GM21717 (cell line): ENCODE measurements at regions not wholly inside any gene's neighbourhood (a gene's known extent, or its start where the extent isn't known, plus 50 kb on each side); places are given as distances from the start of the nearest gene placed in this dataset.

Source experiments
- ATAC-seq: cut with Tn5 transposase; IDR thresholded peaks from one replicate; pipeline ENCODE4 v1.9.1; 2021; ENCODE audit warnings: mild to moderate bottlenecking, moderate library complexity; ENCODE audit not compliant: unreplicated experiment

GRCh38 chr7:131159961-131160361 lies 167.7 kb upstream of the MKLN1 start:
- no peak for ATAC-seq

DNA sequence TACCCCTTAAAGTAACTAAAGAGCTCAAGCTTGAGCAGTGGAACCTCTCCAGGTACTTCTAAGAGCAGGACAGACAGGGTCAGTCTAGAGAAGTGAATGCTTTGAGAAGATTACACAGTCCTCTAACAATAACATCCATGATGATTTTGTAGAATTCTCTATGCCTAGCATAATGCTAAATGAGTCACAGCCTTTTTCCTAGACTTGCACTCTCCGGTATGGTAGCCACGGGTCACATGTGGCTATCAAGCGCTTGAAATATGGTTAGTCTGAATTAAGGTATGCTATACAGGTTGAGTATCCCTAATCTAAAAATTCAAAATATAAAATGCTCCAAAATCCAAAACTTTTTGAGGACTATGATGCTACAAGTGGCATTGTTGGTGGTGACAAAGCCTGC lies 166.6 kb upstream of the MKLN1 start:
- ATAC-seq: no peak

- ATAC-seq: no peak
Measured at GRCh38 chr7:131164025-131164925, 163.4 kb upstream of the MKLN1 start.

GRCh38 chr7:131166066-131166465 lies 161.6 kb upstream of the MKLN1 start:
- no peak for ATAC-seq

DNA sequence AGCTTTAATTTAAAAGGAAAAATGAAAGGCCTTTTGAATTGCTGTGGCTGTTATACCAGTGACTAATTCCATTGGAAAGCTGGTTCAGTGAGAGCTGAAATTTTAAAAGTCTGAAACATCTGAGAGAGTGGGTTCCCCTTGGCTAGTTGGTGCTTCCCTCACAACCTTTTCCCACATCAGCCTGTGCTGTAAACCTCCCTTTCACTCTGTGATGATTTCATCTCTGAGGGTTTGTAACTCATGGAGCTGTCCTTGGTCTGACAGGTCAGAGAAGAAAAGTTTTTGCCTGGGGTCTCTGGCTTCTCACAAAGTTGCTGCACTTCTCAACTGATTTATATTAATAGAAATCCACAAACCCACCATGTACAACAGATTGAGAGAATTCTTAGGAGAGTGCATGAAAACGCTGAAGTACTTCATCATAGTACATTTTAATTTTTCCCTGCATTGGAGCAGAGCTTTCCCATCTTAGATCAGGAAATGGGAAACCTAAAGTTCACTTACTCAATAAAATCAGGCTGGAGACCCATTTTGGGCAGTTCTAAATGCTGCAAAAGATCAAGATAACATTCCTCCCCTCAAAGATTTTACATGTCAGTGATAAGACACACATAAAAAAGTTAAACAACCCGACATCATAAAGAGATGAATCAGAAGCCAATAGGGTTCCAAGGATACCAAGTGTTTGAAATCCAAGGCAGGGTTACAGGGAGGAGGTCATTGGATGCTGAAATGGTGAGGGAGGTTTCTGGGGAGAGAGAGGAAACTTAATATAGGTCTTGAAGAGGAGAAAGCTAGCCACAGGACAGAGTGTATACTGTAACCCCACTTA lies 157.0 kb upstream of the MKLN1 start:
- no peak for ATAC-seq

DNA sequence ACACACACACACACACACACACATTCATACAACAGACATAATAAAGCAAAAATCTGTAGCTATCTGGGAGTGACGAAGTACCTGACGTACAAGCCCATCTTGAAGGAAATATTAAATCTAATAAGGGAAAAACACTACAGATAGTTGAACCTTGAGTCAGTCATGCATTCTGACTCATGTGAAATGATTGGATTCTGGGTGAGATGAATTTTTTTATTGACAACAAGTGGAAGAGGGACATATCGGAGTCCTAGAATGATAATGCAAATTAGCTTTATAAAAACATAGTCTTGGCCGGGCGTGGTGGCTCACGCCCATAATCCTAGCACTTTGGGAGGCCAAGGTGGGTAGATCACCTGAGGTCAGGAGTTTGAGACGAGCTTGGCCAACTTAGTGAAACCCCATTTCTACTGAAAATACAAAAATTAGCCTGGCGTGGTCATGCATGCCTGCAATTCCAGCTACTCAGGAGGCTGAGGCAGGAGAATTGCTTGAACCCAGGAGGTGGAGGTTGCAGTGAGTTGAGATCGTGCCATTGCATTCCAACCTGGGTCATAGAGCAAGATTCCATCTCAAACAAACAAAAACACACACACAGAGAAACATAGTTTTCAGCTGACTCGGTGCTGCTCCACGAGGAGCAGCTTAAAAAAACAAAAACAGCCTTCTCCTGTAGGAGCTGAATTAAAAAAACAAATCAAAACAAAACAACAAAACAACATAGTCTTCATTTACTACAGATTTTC lies 154.4 kb upstream of the MKLN1 start:
- no peak for ATAC-seq

- no peak for ATAC-seq
Measured at GRCh38 chr7:131174391-131174790, 153.3 kb upstream of the MKLN1 start.

DNA sequence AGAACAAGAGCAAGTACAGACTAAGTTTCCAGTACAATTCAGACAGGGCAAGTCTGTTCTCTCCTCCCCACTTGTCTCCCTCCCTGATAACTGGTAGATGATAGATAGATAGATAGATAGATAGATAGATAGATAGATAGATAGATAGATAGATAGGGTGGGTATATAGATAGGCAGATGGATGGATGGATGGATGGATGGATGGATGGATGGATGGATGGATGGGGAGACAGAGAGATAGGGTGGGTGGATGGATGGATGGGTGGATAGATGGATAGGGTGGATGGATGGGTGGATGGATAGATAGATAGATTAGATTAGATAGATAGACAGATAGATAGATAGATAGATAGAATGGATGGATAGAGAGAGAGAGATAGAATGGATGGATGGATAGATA lies 152.8 kb upstream of the MKLN1 start:
- ATAC-seq: no peak

GRCh38 chr7:131182446-131183058 lies 145.1 kb upstream of the MKLN1 start:
- ATAC-seq: no peak

GRCh38 chr7:131183072-131183471 lies 144.6 kb upstream of the MKLN1 start:
- no peak for ATAC-seq

DNA sequence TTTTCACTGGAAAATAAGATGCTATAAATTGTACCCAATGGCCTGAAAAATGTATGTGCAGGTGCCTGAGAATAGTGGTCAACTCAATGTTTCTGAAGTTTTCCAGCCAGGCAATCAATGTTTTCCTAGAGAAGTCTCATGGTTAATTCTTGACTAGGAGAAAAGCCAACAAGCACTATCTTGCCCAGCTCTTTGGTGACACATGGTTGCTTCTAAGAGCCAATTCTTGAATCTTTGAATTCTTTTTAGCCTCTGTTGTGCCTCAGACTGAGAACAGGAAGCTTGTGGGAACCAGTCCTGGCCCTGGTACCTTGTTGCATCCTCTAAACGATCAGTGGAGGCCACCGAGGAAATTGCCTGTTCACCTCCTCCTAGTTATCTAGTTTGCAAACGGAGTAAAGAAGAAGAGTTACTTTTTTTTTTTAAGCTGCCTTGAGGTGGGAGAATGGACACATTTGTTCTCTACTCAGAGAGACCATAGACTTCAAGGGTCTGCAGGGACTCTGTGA lies 144.0 kb upstream of the MKLN1 start:
- ATAC-seq: no peak

DNA sequence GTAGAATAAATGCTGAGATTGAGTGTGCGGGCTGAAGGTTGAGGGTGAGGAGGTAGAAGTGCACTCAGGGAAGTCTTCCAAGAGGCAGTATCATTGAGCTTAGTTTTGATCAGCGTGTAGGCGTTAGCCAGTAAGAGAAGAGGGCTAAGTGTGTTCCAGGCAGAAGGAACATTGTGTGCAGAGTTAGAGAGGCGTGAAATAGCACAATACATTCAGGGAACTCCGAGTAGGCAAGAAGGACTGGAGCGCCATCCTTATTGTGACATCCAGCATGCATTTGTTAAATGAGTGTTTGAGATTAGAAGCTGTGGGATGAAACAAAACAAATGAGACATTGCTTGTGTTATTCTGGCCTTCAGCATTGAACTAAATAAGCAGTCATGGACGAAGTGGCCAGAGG lies 140.9 kb upstream of the MKLN1 start:
- no peak for ATAC-seq

DNA sequence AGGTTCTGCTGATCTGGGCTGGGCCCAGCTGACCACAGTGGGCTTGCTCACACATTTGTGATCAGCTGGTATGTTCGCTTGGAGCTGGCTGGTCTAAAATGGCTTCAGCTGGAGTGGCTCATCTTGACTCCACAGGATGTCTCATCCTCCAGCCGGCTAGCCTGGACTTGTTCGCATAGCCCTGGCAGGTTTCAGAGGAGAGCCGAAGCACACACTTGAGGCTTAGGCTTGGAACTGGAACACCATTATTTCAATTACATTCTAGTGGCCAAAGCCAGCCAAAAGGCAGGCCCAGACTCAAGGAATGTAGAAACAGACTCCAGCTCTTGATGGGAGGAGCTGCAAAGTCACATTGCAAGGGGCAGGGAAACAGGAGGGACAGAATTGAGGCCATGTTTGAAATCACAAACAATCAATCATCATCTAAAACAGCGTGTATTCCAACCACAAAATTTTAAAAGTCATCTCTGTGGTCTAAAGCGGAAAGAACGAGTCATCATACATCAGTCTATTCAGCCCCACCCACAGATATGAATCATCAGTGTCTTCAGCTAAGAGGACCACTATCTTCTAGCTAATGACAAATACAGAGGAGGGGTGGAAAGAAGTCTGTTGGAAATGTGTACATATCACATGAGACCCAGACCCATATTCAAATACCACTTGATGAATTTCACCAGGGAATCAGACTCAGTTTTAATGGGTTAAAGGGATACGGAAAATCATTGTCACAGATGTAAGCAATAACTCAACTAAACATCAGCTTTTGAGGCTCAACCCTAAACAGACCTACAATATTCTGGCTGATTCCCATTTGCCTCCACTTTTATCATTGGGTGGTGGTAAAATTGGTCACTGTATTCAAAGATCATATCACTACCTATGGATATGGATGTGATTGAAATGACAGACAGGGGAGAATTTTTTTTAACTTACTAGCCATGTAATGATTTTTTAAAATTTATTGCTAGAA lies 139.0 kb upstream of the MKLN1 start:
- ATAC-seq: peak; percentile 81

- ATAC-seq: no peak
Measured at GRCh38 chr7:131189488-131189887, 138.2 kb upstream of the MKLN1 start.

DNA sequence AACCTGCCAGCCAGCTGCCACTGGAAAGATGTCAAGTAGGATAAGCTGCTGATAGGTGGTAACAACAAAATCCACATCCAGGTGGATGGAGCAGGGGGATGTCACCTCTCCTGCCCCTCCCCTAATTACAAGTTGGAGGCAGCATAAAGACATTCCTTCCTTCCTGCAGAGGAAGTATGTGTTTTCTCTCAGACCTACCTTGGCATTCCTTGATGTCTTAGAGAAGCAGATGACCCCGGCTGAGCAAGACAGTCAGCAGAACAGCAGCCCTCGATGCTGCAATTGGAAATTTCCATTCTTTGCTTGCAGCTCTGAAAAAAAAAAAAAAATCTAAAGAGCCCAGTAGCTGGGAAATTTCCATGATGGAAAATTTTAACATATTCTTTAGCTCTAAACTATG lies 137.5 kb upstream of the MKLN1 start:
- ATAC-seq: no peak

DNA sequence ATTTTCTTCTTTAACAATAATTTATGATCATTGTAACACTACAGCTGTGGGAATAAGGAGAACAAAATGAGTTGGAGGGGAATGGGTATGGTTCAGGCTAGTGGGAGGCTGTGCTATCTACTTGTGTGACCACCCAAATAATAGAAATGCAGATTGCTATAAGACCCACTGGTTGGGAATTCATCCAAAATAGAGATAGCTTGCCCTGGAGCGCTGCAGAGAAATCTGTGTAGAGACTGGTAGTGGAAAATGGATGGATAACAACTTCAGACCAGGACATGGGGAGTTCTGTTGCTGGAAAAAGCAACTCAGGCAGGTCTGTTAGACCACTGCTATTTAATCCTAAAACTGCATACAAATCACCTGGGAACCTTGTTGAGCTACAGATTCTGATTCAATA lies 137.1 kb upstream of the MKLN1 start:
- no peak for ATAC-seq

- ATAC-seq: no peak
Measured at GRCh38 chr7:131194070-131194865, 133.4 kb upstream of the MKLN1 start.

GRCh38 chr7:131196803-131197202 lies 130.9 kb upstream of the MKLN1 start:
- no peak for ATAC-seq
